ENCODE measurements at regions not wholly inside any gene's neighbourhood (a gene's known extent, or its start where the extent isn't known, plus 50 kb on each side); places are given as distances from the start of the nearest gene placed in this dataset.

GRCh38 chr12:32043928-32044549 lies 62.6 kb upstream of the BICD1 start:
- TF ChIP-seq SALL1 (CRISPR knock-in tag; IDR thresholded peaks at IDR 0.05) (no peak), POLR2A (IDR thresholded peaks at IDR 0.05; ENCODE audit: insufficient read depth in 1 of 2, low read depth in 2 of 2, low read length in 2 of 2) (no peak), CREM (IDR thresholded peaks at IDR 0.05) (no peak), CREM (CRISPR knock-in tag; IDR thresholded peaks at IDR 0.05) (no peak), ZFX (CRISPR knock-in tag; IDR thresholded peaks at IDR 0.05; ENCODE audit: low read depth) (no peak), FOSL2 (CRISPR knock-in tag; IDR thresholded peaks at IDR 0.05) (no peak), HCFC1 (IDR thresholded peaks at IDR 0.05; ENCODE audit: low read depth, low read length) (no peak), GABPA (IDR thresholded peaks at IDR 0.05; ENCODE audit: low read depth, low read length) (no peak), GABPA (CRISPR knock-in tag; IDR thresholded peaks at IDR 0.05; ENCODE audit: low read depth) (no peak), LRRFIP1 (CRISPR knock-in tag; conservative IDR thresholded peaks at IDR 0.05) (no peak), ZNF136 (CRISPR knock-in tag; IDR thresholded peaks at IDR 0.05; ENCODE audit: low read depth) (no peak), JUN (CRISPR knock-in tag; IDR thresholded peaks at IDR 0.05) (no peak), HDAC1 (CRISPR knock-in tag; IDR thresholded peaks at IDR 0.05) (no peak), NR2C2 (CRISPR knock-in tag; IDR thresholded peaks at IDR 0.05; ENCODE audit: borderline replicate concordance) (no peak)
- TF ChIP-seq, protein P1, sequence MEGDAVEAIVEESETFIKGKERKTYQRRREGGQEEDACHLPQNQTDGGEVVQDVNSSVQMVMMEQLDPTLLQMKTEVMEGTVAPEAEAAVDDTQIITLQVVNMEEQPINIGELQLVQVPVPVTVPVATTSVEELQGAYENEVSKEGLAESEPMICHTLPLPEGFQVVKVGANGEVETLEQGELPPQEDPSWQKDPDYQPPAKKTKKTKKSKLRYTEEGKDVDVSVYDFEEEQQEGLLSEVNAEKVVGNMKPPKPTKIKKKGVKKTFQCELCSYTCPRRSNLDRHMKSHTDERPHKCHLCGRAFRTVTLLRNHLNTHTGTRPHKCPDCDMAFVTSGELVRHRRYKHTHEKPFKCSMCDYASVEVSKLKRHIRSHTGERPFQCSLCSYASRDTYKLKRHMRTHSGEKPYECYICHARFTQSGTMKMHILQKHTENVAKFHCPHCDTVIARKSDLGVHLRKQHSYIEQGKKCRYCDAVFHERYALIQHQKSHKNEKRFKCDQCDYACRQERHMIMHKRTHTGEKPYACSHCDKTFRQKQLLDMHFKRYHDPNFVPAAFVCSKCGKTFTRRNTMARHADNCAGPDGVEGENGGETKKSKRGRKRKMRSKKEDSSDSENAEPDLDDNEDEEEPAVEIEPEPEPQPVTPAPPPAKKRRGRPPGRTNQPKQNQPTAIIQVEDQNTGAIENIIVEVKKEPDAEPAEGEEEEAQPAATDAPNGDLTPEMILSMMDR (CRISPR knock-in tag; IDR thresholded peaks at IDR 0.05): no peak
- TF ChIP-seq, protein P2, sequence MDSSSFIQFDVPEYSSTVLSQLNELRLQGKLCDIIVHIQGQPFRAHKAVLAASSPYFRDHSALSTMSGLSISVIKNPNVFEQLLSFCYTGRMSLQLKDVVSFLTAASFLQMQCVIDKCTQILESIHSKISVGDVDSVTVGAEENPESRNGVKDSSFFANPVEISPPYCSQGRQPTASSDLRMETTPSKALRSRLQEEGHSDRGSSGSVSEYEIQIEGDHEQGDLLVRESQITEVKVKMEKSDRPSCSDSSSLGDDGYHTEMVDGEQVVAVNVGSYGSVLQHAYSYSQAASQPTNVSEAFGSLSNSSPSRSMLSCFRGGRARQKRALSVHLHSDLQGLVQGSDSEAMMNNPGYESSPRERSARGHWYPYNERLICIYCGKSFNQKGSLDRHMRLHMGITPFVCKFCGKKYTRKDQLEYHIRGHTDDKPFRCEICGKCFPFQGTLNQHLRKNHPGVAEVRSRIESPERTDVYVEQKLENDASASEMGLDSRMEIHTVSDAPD (CRISPR knock-in tag; IDR thresholded peaks at IDR 0.05): no peak

All from HepG2 (cell line).